22Rv1 (cell line): ENCODE measurements at regions not wholly inside any gene's neighbourhood (a gene's known extent, or its start where the extent isn't known, plus 50 kb on each side); places are given as distances from the start of the nearest gene placed in this dataset.

Experiments used
- H3K27ac ChIP-seq: fragments of 450-650 bp; 2 replicates; pipeline ENCODE4 v1.5.1; 2017
- ZFX ChIP-seq: fragments of 450-650 bp; IDR thresholded peaks from 2 replicates; pipeline ENCODE4 v1.6.1; 2017; ENCODE audit warnings: antibody characterized with exemption, borderline replicate concordance
- TF ChIP-seq, protein P1 (sequence below): fragments of 450-650 bp; IDR thresholded peaks from 2 replicates; pipeline ENCODE4 v1.5.1; 2017; ENCODE audit warnings: mild to moderate bottlenecking

DNA sequence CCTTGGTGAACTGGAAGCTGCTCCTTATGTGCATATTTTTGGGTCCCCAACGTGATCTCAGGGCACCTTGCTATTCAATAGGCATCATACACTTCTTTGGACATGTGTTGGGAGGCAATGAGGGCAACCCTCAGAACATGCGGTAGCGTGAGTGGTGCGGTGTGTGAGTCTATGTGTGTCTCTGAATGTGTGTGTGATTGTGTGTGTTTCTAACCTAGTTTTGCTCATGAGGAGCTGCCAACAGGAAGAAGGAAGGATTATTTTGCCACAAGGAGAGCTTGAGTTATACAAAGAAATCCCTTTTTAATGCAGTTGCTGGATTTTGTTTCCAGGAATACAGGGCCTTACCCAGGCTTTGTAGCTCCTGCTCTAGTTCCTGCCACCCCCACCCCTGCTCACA, 75.8 kb upstream of the ITGA6 start:
- no peak overlapping the region for H3K27ac ChIP-seq
- TF ChIP-seq, protein P1, sequence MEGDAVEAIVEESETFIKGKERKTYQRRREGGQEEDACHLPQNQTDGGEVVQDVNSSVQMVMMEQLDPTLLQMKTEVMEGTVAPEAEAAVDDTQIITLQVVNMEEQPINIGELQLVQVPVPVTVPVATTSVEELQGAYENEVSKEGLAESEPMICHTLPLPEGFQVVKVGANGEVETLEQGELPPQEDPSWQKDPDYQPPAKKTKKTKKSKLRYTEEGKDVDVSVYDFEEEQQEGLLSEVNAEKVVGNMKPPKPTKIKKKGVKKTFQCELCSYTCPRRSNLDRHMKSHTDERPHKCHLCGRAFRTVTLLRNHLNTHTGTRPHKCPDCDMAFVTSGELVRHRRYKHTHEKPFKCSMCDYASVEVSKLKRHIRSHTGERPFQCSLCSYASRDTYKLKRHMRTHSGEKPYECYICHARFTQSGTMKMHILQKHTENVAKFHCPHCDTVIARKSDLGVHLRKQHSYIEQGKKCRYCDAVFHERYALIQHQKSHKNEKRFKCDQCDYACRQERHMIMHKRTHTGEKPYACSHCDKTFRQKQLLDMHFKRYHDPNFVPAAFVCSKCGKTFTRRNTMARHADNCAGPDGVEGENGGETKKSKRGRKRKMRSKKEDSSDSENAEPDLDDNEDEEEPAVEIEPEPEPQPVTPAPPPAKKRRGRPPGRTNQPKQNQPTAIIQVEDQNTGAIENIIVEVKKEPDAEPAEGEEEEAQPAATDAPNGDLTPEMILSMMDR: no peak
- no peak for TF ChIP-seq ZFX

- H3K27ac ChIP-seq: no peak overlapping the region
- TF ChIP-seq, protein P1: no peak
- TF ChIP-seq ZFX: no peak
Measured at GRCh38 chr2:172354347-172354746, 73.0 kb upstream of the ITGA6 start.

- no peak overlapping the region for H3K27ac ChIP-seq
- TF ChIP-seq, protein P1: no peak
- TF ChIP-seq ZFX: no peak
Measured at GRCh38 chr2:172357442-172357841, 69.9 kb upstream of the ITGA6 start.

GRCh38 chr2:172358691-172359556, 68.5 kb upstream of the ITGA6 start:
- TF ChIP-seq, protein P1: no peak
- no peak for TF ChIP-seq ZFX
- H3K27ac ChIP-seq: no peak overlapping the region

DNA sequence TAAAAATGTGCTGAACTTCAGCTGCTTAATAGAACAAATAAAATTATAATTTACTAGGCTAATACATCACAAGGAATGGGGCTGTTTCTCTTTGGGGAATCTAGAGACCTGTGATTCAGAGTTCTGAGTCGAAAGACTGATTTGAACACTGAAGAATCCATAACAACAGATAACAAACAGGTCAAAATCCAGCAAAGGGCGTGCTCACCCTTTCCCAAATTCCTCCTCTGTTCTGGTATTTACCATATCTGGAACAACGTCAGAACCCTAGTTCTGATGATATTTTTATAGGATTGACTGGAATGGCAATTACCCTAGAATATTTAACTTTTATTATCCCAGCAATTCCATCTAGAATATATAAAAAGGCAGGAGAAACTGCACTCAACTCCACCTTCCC, 66.0 kb upstream of the ITGA6 start:
- no peak overlapping the region for H3K27ac ChIP-seq
- TF ChIP-seq, protein P1: no peak

- TF ChIP-seq ZFX: no peak
- TF ChIP-seq, protein P1: no peak
- H3K27ac ChIP-seq: no peak overlapping the region
Measured at GRCh38 chr2:172361840-172362239, 65.5 kb upstream of the ITGA6 start.

- no peak overlapping the region for H3K27ac ChIP-seq
- TF ChIP-seq ZFX: no peak
- TF ChIP-seq, protein P1: no peak
Measured at GRCh38 chr2:172364261-172364660, 63.1 kb upstream of the ITGA6 start.
